ENCODE measurements at regions not wholly inside any gene's neighbourhood (a gene's known extent, or its start where the extent isn't known, plus 50 kb on each side); places are given as distances from the start of the nearest gene placed in this dataset.

DNA sequence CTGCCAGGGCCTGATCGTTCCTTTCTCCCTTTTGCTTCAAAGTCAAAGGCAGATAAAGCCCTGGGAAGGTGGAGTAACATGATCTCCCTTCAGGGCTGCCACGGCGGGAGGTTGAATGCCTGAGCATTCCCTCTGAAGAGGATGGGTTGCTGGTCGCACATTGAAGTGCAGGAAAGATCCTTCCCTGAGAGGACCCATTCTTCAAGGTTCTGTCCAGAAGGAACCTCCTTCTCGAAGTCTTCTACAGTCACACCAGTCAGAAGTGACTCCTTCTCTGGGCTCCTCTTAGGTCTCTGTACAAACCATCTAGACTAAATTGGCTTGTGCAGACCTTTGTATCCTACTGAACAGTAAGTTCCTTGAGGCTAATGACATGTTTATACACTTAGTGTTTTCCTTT lies 192.6 kb upstream of the VGLL2 start:
- 30% methylated on average over 5 of the region's 5 CpGs for WGBS (ENCODE audit: insufficient coverage, insufficient replicate concordance, low lambda C conversion rate, missing lambda C conversion rate)
- ATAC-seq (no peak), DNase-seq (ENCODE audit: low read depth, low spot score) (no peak), FAIRE-seq (no peak)
- no peak for TF ChIP-seq EP300 (IDR thresholded peaks at IDR 0.05; ENCODE audit: borderline replicate concordance in 1 of 2, control insufficient read depth in 1 of 2, low read depth in 2 of 2, low read length in 2 of 2)
- no peak for TF ChIP-seq MEF2B (IDR thresholded peaks at IDR 0.05; ENCODE audit: partially characterized antibody, poor library complexity, severe bottlenecking)
- TF ChIP-seq IRF4 (IDR thresholded peaks at IDR 0.05; ENCODE audit: low read depth, low read length), result no peak
- no peak for TF ChIP-seq TCF12 (IDR thresholded peaks at IDR 0.05; ENCODE audit: low read depth, low read length)
- TF ChIP-seq GABPA (IDR thresholded peaks at IDR 0.05; ENCODE audit: low read depth), result no peak
- TF ChIP-seq, protein P1, sequence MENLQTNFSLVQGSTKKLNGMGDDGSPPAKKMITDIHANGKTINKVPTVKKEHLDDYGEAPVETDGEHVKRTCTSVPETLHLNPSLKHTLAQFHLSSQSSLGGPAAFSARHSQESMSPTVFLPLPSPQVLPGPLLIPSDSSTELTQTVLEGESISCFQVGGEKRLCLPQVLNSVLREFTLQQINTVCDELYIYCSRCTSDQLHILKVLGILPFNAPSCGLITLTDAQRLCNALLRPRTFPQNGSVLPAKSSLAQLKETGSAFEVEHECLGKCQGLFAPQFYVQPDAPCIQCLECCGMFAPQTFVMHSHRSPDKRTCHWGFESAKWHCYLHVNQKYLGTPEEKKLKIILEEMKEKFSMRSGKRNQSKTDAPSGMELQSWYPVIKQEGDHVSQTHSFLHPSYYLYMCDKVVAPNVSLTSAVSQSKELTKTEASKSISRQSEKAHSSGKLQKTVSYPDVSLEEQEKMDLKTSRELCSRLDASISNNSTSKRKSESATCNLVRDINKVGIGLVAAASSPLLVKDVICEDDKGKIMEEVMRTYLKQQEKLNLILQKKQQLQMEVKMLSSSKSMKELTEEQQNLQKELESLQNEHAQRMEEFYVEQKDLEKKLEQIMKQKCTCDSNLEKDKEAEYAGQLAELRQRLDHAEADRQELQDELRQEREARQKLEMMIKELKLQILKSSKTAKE (IDR thresholded peaks at IDR 0.05; ENCODE audit: low read depth, poor library complexity, severe bottlenecking), result no peak
- TF ChIP-seq ETV6 (conservative IDR thresholded peaks at IDR 0.05 in 1 of 2, IDR thresholded peaks at IDR 0.05 in 1 of 2; ENCODE audit: borderline replicate concordance in 1 of 2, low read depth in 1 of 2), result no peak
- TF ChIP-seq, protein P2, sequence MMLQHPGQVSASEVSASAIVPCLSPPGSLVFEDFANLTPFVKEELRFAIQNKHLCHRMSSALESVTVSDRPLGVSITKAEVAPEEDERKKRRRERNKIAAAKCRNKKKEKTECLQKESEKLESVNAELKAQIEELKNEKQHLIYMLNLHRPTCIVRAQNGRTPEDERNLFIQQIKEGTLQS (IDR thresholded peaks at IDR 0.05; ENCODE audit: borderline replicate concordance, extremely low read depth, low read depth, low read length), result no peak
- TF ChIP-seq TAF1 (IDR thresholded peaks at IDR 0.05; ENCODE audit: borderline replicate concordance, low read depth, low read length), result no peak
- TF ChIP-seq ZNF207 (IDR thresholded peaks at IDR 0.05; ENCODE audit: borderline replicate concordance), result no peak
- no peak for TF ChIP-seq ZZZ3 (IDR thresholded peaks at IDR 0.05; ENCODE audit: control insufficient read depth, insufficient read length, low read depth)
- no peak for TF ChIP-seq SRF (IDR thresholded peaks at IDR 0.05; ENCODE audit: low read depth in 2 of 2, low read length in 2 of 2)
- no peak for TF ChIP-seq HDAC6 (IDR thresholded peaks at IDR 0.05; ENCODE audit: unreplicated experiment)
- no peak for TF ChIP-seq IKZF1 (conservative IDR thresholded peaks at IDR 0.05)
- no peak for TF ChIP-seq RAD51 (IDR thresholded peaks at IDR 0.05)
- TF ChIP-seq, protein P3, sequence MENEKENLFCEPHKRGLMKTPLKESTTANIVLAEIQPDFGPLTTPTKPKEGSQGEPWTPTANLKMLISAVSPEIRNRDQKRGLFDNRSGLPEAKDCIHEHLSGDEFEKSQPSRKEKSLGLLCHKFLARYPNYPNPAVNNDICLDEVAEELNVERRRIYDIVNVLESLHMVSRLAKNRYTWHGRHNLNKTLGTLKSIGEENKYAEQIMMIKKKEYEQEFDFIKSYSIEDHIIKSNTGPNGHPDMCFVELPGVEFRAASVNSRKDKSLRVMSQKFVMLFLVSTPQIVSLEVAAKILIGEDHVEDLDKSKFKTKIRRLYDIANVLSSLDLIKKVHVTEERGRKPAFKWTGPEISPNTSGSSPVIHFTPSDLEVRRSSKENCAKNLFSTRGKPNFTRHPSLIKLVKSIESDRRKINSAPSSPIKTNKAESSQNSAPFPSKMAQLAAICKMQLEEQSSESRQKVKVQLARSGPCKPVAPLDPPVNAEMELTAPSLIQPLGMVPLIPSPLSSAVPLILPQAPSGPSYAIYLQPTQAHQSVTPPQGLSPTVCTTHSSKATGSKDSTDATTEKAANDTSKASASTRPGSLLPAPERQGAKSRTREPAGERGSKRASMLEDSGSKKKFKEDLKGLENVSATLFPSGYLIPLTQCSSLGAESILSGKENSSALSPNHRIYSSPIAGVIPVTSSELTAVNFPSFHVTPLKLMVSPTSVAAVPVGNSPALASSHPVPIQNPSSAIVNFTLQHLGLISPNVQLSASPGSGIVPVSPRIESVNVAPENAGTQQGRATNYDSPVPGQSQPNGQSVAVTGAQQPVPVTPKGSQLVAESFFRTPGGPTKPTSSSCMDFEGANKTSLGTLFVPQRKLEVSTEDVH (IDR thresholded peaks at IDR 0.05; ENCODE audit: low read depth, partially characterized antibody), result no peak
- no peak for TF ChIP-seq RFX5 (IDR thresholded peaks at IDR 0.05; ENCODE audit: low read depth, low read length)
- no peak for TF ChIP-seq TBL1XR1 (IDR thresholded peaks at IDR 0.05; ENCODE audit: low read depth, low read length)
- no peak for TF ChIP-seq KDM1A (IDR thresholded peaks at IDR 0.05; ENCODE audit: borderline replicate concordance)
- TF ChIP-seq NFXL1 (IDR thresholded peaks at IDR 0.05; ENCODE audit: borderline replicate concordance), result no peak
- H3K9me3 ChIP-seq (replicated peaks; ENCODE audit: control insufficient read depth, insufficient read depth, low read length), result no peaks in the 10 kb centered on the region
- H3K79me2 ChIP-seq (ENCODE audit: control insufficient read depth, insufficient read depth, low read length), result no peaks in the 10 kb centered on the region
- no peak overlapping the region for H3K27ac ChIP-seq (ENCODE audit: control insufficient read depth, insufficient read depth)
- ChIA-PET POLR2A (no interaction called here), CTCF (no interaction called here), RAD21 (ENCODE audit: unreplicated experiment) (no interaction called here), SMC1A (ENCODE audit: uncharacterized antibody, unreplicated experiment) (no interaction called here)
- H3K4me1 ChIP-seq (ENCODE audit: control insufficient read depth, insufficient read depth, low read length), result no peaks in the 10 kb centered on the region
- BruUV-seq (replicated peaks), result no TSS peak
- H4K20me1 ChIP-seq (ENCODE audit: control insufficient read depth, insufficient read depth), result no peaks in the 10 kb centered on the region
- in situ Hi-C loops (cut with MboI) (no loop called here), intact Hi-C loops (cut with micrococcal nuclease; ENCODE audit: unreplicated experiment) (no loop called here)
- H3K4me2 ChIP-seq (ENCODE audit: control insufficient read depth, insufficient read depth), result no peak overlapping the region
- no peak overlapping the region for H3K9ac ChIP-seq (ENCODE audit: control insufficient read depth, insufficient read depth, low read length)
- no peak overlapping the region for H2AFZ ChIP-seq (ENCODE audit: control insufficient read depth, low read depth, low read length)
- H3K4me3 ChIP-seq, result no peak overlapping the region
- H3K36me3 ChIP-seq (ENCODE audit: control insufficient read depth in 2 of 2, insufficient read depth in 2 of 2, low read length in 1 of 2), result no peaks in the 10 kb centered on the region
- H3K27me3 ChIP-seq (replicated peaks in 1 of 2; ENCODE audit: control insufficient read depth in 2 of 2, insufficient read depth in 2 of 2, low read length in 1 of 2), result no peaks in the 10 kb centered on the region
